OCI-LY7 (cell line): ENCODE measurements at regions not wholly inside any gene's neighbourhood (a gene's known extent, or its start where the extent isn't known, plus 50 kb on each side); places are given as distances from the start of the nearest gene placed in this dataset.

Experiments
- BruUV-seq: library from RNA; stranded (reverse); fragments of 400-500 nt; replicated peaks from 2 replicates; lab custom pipeline; 2021; lab: Mats Ljungman, UMichigan
- CTCF ChIA-PET: fragments of 300-600 bp; sonication (Branson Sonifier 250); formaldehyde crosslinking; loops from one replicate; lab custom pipeline; 2022; ENCODE audit warnings: antibody characterized with exemption; ENCODE audit not compliant: unreplicated experiment; lab: Charles Lee
- POLR2A ChIA-PET: fragments of 300-600 bp; sonication (Branson Sonifier 250); formaldehyde crosslinking; loops from one replicate; lab custom pipeline; 2022; ENCODE audit warnings: antibody characterized with exemption; lab: Charles Lee
- DNase-seq: peaks from one replicate; pipeline ENCODE4 v3.0.0-alpha.2; 2015; ENCODE audit warnings: low spot score
- H2AFZ ChIP-seq: fragments of 200-600 bp; sonication (generic), shearing (Covaris generic); 2 replicates; pipeline ENCODE4 v1.6.1; 2014; ENCODE audit warnings: mild to moderate bottlenecking, antibody characterized with exemption, low read length, moderate library complexity
- H3K27ac ChIP-seq: fragments of 200-600 bp; sonication (generic); 2 replicates; pipeline ENCODE4 v1.5.1; 2014; ENCODE audit warnings: mixed run types, low read depth, mild to moderate bottlenecking, moderate library complexity, low read length, inconsistent platforms; ENCODE audit not compliant: poor library complexity, severe bottlenecking
- H3K36me3 ChIP-seq: fragments of 200-600 bp; sonication (generic); 2 replicates; pipeline ENCODE4 v1.6.1; 2014; ENCODE audit warnings: mild to moderate bottlenecking, antibody characterized with exemption, low read length, moderate library complexity, mixed read lengths; ENCODE audit not compliant: insufficient read depth
- H3K4me1 ChIP-seq: fragments of 200-600 bp; sonication (generic); 2 replicates; pipeline ENCODE4 v1.5.1; 2014; ENCODE audit warnings: mild to moderate bottlenecking, low read length; ENCODE audit not compliant: insufficient read depth, poor library complexity, severe bottlenecking
- H3K4me2 ChIP-seq: fragments of 200-600 bp; sonication (generic); 2 replicates; pipeline ENCODE4 v1.6.1; 2014; ENCODE audit warnings: mild to moderate bottlenecking, low read length
- H3K4me3 ChIP-seq: fragments of 200-600 bp; sonication (generic); 2 replicates; pipeline ENCODE4 v1.5.1; 2014; ENCODE audit warnings: mild to moderate bottlenecking, low read depth, low read length; ENCODE audit not compliant: poor library complexity, severe bottlenecking
- H3K79me2 ChIP-seq: fragments of 200-600 bp; sonication (generic); 2 replicates; pipeline ENCODE4 v1.6.1; 2016; ENCODE audit warnings: low read depth, mild to moderate bottlenecking, low read length, moderate library complexity, mixed read lengths; ENCODE audit not compliant: insufficient read depth
- H3K9me2 ChIP-seq: fragments of 200-600 bp; sonication (generic); 2 replicates; pipeline ENCODE4 v1.6.1; 2016; ENCODE audit warnings: mild to moderate bottlenecking, low read length, mixed read lengths; ENCODE audit not compliant: insufficient read depth
- H3K9me3 ChIP-seq: fragments of 200-600 bp; sonication (generic); 2 replicates; pipeline ENCODE4 v1.6.1; 2014; ENCODE audit warnings: mild to moderate bottlenecking, mixed run types, low read length, mixed read lengths
- H4K20me1 ChIP-seq: fragments of 200-600 bp; sonication (generic); 2 replicates; pipeline ENCODE4 v1.6.1; 2014; ENCODE audit warnings: mild to moderate bottlenecking, antibody characterized with exemption, low read length, moderate library complexity, mixed read lengths; ENCODE audit not compliant: insufficient read depth
- CTCF ChIP-seq: fragments of 200-600 bp; sonication (generic); conservative IDR thresholded peaks from 2 replicates; pipeline ENCODE4 v1.5.1; 2014; ENCODE audit warnings: mild to moderate bottlenecking, antibody characterized with exemption, low read length, moderate library complexity, mixed read lengths
- EZH2phosphoT487 ChIP-seq: fragments of 200-600 bp; sonication (generic); IDR thresholded peaks from 2 replicates; pipeline ENCODE4 v1.6.1; 2018; ENCODE audit warnings: low read depth, borderline replicate concordance, mild to moderate bottlenecking, mixed run types, antibody characterized with exemption, low read length, moderate library complexity, mixed read lengths
- intact Hi-C: fragments of 100-400 bp; cut with micrococcal nuclease; formaldehyde crosslinking; loops from one replicate; pipeline ENCODE4 v1.10.0; 2022; ENCODE audit not compliant: unreplicated experiment

- no peaks in the 10 kb centered on the region for H3K36me3 ChIP-seq
- no peaks in the 10 kb centered on the region for H3K9me2 ChIP-seq
- no peak overlapping the region for H2AFZ ChIP-seq
- no TSS peak for BruUV-seq
- POLR2A ChIA-PET, result no interaction called here
- no peak overlapping the region for H3K4me2 ChIP-seq
- no peaks in the 10 kb centered on the region for H3K79me2 ChIP-seq
- no peak overlapping the region for H3K4me3 ChIP-seq
- no peaks in the 10 kb centered on the region for H3K4me1 ChIP-seq
- no peaks in the 10 kb centered on the region for H3K9me3 ChIP-seq
- CTCF ChIA-PET, result no interaction called here
- no peaks in the 10 kb centered on the region for H4K20me1 ChIP-seq
- H3K27ac ChIP-seq, result no peak overlapping the region
- no peak for DNase-seq
- TF ChIP-seq CTCF, result no peak
- TF ChIP-seq EZH2phosphoT487, result no peak
- intact Hi-C loops, result no loop called here
Observed at GRCh38 chrX:150257353-150258175, 105.6 kb upstream of the MAMLD1 start.

DNA sequence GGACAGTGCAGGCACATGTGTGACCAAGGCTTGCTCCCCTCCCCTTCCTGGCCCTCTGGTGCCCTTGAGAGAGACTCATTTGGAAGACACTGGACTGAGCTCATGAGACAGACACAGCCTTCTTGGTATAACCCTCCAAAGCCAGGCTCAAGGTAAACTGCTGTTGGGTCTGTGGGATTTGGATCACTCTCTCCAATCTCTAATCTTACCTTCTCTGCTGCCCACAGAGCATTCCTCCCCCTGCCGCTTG is 105.0 kb upstream of the MAMLD1 start:
- TF ChIP-seq CTCF (no peak), EZH2phosphoT487 (no peak)
- BruUV-seq, result no TSS peak
- CTCF ChIA-PET, result no interaction called here
- POLR2A ChIA-PET, result no interaction called here
- Histone ChIP-seq H2AFZ (no peak overlapping the region), H3K79me2 (no peaks in the 10 kb centered on the region), H3K4me3 (no peak overlapping the region), H4K20me1 (no peaks in the 10 kb centered on the region), H3K4me1 (no peaks in the 10 kb centered on the region), H3K4me2 (no peak overlapping the region), H3K27ac (no peak overlapping the region), H3K36me3 (no peaks in the 10 kb centered on the region), H3K9me3 (no peaks in the 10 kb centered on the region), H3K9me2 (no peaks in the 10 kb centered on the region)
- intact Hi-C loops, result no loop called here
- DNase-seq, result no peak
